Gastrocnemius medialis (tissue), 4 donors: ENCODE measurements at regions not wholly inside any gene's neighbourhood (a gene's known extent, or its start where the extent isn't known, plus 50 kb on each side); places are given as distances from the start of the nearest gene placed in this dataset.

ENCODE experiments used
- CTCF ChIP-seq, 5 experiments: fragments of 450-650 bp in 3 of 5; fragments of 200-600 bp in 2 of 5; sonication (generic) in 2 of 5; IDR thresholded peaks in 4 of 5; conservative IDR thresholded peaks in 1 of 5; 1 replicate in 4 of 5; 2 replicates in 1 of 5; pipeline ENCODE4 v1.5.1; 2016 to 2019; ENCODE audit warnings: antibody characterized with exemption in 5 of 5, mild to moderate bottlenecking in 3 of 5, moderate library complexity in 3 of 5
- POLR2A ChIP-seq, 2 donors: fragments of 450-650 bp; IDR thresholded peaks; one replicate each; pipeline ENCODE4 v1.6.1; 2017; ENCODE audit warnings: antibody characterized with exemption in 2 of 2, mild to moderate bottlenecking in 2 of 2, moderate library complexity in 2 of 2

- TF ChIP-seq CTCF (IDR thresholded peaks at IDR 0.05 in 4 of 5, conservative IDR thresholded peaks at IDR 0.05 in 1 of 5) (no peak), POLR2A (IDR thresholded peaks at IDR 0.05) (no peak)
Measured at GRCh38 chr17:62887437-62887836, 78.6 kb upstream of the TANC2 start.
